ENCODE measurements at regions not wholly inside any gene's neighbourhood (a gene's known extent, or its start where the extent isn't known, plus 50 kb on each side); places are given as distances from the start of the nearest gene placed in this dataset.

DNA sequence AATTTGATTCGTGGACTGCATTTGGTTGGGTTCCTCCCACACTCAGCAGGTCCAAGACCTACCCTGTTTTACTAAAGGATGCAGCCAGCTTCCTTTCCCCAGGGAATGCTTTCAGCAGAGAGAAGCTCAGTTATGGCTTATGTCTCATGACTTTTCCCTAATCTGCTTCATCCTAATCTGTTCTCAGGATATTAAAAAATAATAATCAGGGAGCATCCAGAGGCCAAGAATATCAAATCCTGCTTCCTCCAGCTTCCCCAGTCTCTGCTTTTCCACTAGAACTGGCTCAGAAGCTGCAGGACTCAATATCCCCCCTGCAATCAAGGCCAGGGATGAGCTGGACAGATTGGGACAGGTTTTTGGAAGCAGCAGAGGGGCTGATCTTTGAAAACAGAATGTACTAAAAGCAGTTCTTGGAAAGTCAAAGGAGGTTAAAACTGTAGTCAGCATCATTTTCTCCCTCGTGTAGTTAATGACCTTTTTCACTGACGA is 326.9 kb upstream of the TNP1 start:
- no peak for TF ChIP-seq ZNF761 (CRISPR knock-in tag; conservative IDR thresholded peaks at IDR 0.05)
- no peak for TF ChIP-seq EZH2 (conservative IDR thresholded peaks at IDR 0.05; ENCODE audit: low read depth, low read length)
- no peak for TF ChIP-seq ZNF121 (CRISPR knock-in tag; IDR thresholded peaks at IDR 0.05)
- TF ChIP-seq, protein P1, sequence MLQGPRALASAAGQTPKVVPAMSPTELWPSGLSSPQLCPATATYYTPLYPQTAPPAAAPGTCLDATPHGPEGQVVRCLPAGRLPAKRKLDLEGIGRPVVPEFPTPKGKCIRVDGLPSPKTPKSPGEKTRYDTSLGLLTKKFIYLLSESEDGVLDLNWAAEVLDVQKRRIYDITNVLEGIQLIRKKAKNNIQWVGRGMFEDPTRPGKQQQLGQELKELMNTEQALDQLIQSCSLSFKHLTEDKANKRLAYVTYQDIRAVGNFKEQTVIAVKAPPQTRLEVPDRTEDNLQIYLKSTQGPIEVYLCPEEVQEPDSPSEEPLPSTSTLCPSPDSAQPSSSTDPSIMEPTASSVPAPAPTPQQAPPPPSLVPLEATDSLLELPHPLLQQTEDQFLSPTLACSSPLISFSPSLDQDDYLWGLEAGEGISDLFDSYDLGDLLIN (CRISPR knock-in tag; IDR thresholded peaks at IDR 0.05; ENCODE audit: borderline replicate concordance) = no peak
- TF ChIP-seq ZNF713 (CRISPR knock-in tag; IDR thresholded peaks at IDR 0.05) = no peak
- TF ChIP-seq ZNF772 (CRISPR knock-in tag; IDR thresholded peaks at IDR 0.05) = no peak
- TF ChIP-seq ZFP36 (IDR thresholded peaks at IDR 0.05; ENCODE audit: borderline replicate concordance, low read depth, low read length, partially characterized antibody) = no peak
